Erythroblast (primary cell): ENCODE measurements at regions not wholly inside any gene's neighbourhood (a gene's known extent, or its start where the extent isn't known, plus 50 kb on each side); places are given as distances from the start of the nearest gene placed in this dataset.

ENCODE experiments used
- GATA1 ChIP-seq: IDR thresholded peaks from 2 replicates; pipeline ENCODE4 v1.6.1; 2011; ENCODE audit warnings: low read depth, mild to moderate bottlenecking, control low read depth, low read length, moderate library complexity
- POLR2A ChIP-seq: IDR thresholded peaks from 2 replicates; pipeline ENCODE4 v1.6.1; 2011; ENCODE audit warnings: mild to moderate bottlenecking, low read length

- no peak for TF ChIP-seq POLR2A
- no peak for TF ChIP-seq GATA1
These were observed 172.7 kb upstream of the FGGY start for GRCh38 chr1:59124166-59124565.
